Activated T-helper 2 cell treated with anti-CD3 and anti-CD28 coated beads, Interferon-gamma antibody, Interleukin-2, Interleukin-4, amounts not matched to agents 10 μg/mL and 5 μg/mL and 100 μg/mL, durations not matched to agents 14 hours and 24 hours and 36 hours (primary cell): ENCODE measurements at regions not wholly inside any gene's neighbourhood (a gene's known extent, or its start where the extent isn't known, plus 50 kb on each side); places are given as distances from the start of the nearest gene placed in this dataset.
"Not testable (repeated sequence)": the region's sequence is repeated elsewhere in the genome, so short reads cannot be mapped to it uniquely, and the experiment has no call there.

Experiments
- DNase-seq: peaks from one replicate; pipeline ENCODE4 v3.0.0; 2021; ENCODE audit warnings: low spot score
- H3K27ac Mint-ChIP-seq: one replicate; pipeline ENCODE4 v1.8.0; 2021; ENCODE audit warnings: mixed read lengths
- H3K27me3 Mint-ChIP-seq: one replicate; pipeline ENCODE4 v1.8.0; 2021; ENCODE audit warnings: low read depth, mixed read lengths
- H3K36me3 Mint-ChIP-seq: one replicate; pipeline ENCODE4 v1.8.0; 2021; ENCODE audit warnings: low read depth, mixed read lengths
- H3K4me1 Mint-ChIP-seq: one replicate; pipeline ENCODE4 v1.8.0; 2021; ENCODE audit warnings: low read depth, mixed read lengths
- H3K4me3 Mint-ChIP-seq: one replicate; pipeline ENCODE4 v1.8.0; 2021; ENCODE audit warnings: low read depth, mild to moderate bottlenecking, moderate library complexity, mixed read lengths
- H3K9me3 Mint-ChIP-seq: one replicate; pipeline ENCODE4 v1.8.0; 2021; ENCODE audit warnings: mixed read lengths
- intact Hi-C: fragments of 100-400 bp; cut with micrococcal nuclease; formaldehyde crosslinking; loops from one replicate; pipeline ENCODE4 v1.15.1; 2023

DNA sequence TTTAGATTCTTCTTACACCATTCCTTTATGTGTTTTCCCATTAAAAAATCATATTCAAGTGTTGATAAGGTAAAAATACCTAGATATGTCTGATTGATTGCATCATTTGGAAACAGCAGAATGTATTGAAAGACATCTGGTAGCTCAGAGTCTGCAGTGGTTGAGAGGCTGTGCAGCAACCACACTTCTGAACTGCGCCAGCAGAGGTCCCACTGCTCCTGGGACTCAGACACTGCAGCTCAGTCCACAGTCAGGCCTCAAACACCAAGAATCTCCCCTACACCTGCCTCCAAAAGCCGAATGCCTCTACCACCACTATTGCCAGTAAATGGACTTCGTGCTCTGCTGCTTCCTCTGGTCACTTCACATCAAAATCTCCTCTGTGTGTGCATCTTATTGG is 176.9 kb upstream of the LMCD1 start:
- Mint-ChIP-seq H3K27ac (no peak overlapping the region), H3K9me3 (no peaks in the 10 kb centered on the region), H3K4me1 (no peaks in the 10 kb centered on the region), H3K36me3 (no peaks in the 10 kb centered on the region), H3K4me3 (no peak overlapping the region), H3K27me3 (peaks cover 7% of the 10 kb centered on the region)
- intact Hi-C loops = loop anchor here (1.0 kb wide), 1 partner anchor 93 kb away; no protein-coding TSS in a partner anchor
- peak; percentile 22 for DNase-seq

DNA sequence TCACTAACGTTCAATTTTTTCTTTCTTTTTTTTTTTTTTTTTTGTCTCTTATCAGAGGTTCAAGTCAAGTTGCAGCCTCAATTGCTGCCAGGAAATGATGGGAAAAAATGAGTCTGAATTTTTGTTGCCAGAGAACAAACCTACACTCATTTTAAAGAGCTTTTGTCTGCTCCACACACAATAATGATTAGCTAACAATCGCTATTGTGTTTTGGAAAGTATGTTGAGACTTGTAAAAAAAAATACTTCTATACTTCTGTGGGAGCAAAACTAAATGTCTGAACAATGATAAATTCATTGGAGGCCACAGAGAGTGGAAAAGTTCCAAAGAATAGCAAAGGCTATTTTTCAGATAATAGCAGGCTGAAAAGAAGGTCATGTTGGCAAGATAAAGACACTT is 176.3 kb upstream of the LMCD1 start:
- Mint-ChIP-seq H3K36me3 (no peaks in the 10 kb centered on the region), H3K4me1 (no peaks in the 10 kb centered on the region), H3K9me3 (no peaks in the 10 kb centered on the region), H3K27ac (no peak overlapping the region), H3K4me3 (no peak overlapping the region), H3K27me3 (peaks cover 7% of the 10 kb centered on the region)
- intact Hi-C loops = loop anchor here (1.0 kb wide), 1 partner anchor 92 kb away; no protein-coding TSS in a partner anchor
- no peak for DNase-seq

DNA sequence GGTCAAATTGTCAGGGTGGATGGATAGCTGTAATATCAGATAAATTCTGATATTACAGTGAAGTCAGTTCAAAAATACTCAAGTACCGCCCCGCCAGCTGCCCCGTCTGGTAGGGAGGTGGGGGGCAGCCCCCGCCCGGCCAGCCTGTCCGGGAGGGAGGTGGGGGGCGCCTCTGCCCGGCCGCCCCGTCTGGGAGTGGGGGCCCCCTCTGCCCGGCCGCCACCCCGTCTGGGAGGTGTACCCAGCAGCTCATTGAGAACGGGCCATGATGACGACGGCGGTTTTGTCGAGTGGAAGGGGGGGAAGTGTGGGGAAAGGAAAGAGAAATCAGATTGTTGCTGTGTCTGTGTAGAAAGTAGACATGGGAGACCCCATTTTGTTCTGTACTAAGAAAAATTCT is 175.8 kb upstream of the LMCD1 start:
- H3K36me3 Mint-ChIP-seq, DNase-seq, H3K4me1 Mint-ChIP-seq, H3K4me3 Mint-ChIP-seq, H3K9me3 Mint-ChIP-seq, H3K27me3 Mint-ChIP-seq, H3K27ac Mint-ChIP-seq: not testable (repeated sequence)
- intact Hi-C loops = loop anchor here (1.0 kb wide), 1 partner anchor 91 kb away; no protein-coding TSS in a partner anchor

DNA sequence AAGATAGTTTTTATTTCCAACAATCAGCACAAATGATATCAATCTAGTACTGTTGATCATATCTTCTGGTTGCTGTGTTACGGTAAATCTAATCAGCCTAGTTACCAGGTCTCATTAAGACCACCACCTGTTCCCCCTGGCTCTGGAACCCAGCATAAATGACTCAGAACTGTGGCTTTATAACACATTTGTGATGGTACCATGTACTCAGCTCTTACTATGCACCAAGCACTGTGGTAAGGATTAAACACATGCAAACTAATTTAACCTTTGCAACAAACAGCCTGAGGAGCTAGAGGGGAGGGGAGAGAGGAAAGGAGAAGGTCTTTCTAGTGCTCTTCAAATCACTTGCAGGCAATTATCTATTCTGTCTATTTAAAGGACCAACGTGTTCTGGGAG is 173.9 kb upstream of the LMCD1 start:
- no peak overlapping the region for H3K27ac Mint-ChIP-seq
- no peaks in the 10 kb centered on the region for H3K36me3 Mint-ChIP-seq
- intact Hi-C loops = no loop called here
- H3K4me1 Mint-ChIP-seq = no peaks in the 10 kb centered on the region
- DNase-seq = no peak
- H3K27me3 Mint-ChIP-seq = peaks cover 10% of the 10 kb centered on the region
- H3K4me3 Mint-ChIP-seq = no peak overlapping the region
- no peaks in the 10 kb centered on the region for H3K9me3 Mint-ChIP-seq

DNA sequence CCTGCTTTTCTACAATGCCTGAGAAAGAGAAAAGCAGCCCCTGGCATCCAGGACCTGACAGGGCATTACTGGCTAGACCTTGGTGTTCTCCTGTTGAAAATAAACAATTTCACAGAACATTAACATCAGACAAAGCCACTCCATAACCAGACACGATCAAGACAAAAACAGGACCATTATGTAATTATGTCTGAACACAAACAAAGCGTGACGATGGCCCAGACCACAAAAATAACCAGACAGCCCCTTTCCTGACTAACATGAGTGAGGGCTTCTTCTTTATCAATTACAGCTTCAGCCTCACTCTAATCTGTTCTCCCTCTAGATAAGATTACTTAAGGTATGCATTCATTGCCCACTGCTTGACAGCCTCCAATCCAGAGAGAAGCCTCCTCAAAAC is 172.7 kb upstream of the LMCD1 start:
- DNase-seq = no peak
- Mint-ChIP-seq H3K4me3 (no peak overlapping the region), H3K4me1 (no peaks in the 10 kb centered on the region), H3K27me3 (peaks cover 8% of the 10 kb centered on the region), H3K9me3 (no peaks in the 10 kb centered on the region), H3K36me3 (no peaks in the 10 kb centered on the region), H3K27ac (no peak overlapping the region)
- intact Hi-C loops = no loop called here

DNA sequence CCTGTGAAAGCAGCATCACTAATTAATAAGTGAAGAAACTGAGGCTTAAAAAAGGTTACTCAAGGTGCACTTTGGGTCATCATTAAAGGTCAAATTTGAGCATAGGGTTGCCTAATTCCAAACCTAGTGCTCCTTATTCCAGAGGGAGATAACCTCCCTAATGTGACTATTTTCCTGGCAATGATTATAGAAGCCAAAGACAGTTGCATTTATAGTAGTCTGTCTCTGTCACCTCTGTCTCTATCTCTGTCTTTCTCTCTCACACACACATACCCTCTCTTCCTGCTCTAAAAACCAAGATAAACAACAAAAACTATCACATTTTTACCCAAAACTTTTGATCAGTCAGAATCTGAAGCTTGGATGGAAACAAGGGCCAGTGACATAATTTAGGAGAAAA is 172.0 kb upstream of the LMCD1 start:
- intact Hi-C loops = no loop called here

DNA sequence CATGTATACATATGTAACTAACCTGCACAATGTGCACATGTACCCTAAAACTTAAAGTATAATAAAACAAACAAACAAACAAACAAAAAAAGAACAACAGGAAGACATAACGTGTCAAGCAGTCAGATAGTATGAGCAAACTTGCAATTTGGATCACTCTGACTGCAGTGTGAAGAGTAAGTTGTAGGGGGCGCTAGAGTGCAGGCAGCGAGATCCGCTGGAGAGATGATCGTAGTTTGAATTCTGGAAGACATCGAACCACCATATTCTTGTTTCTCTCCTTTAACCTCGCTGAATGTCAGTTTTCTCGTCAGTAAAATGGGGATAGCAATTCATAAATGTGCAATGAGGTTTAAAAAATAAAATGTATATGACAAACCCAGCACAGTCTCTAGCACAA is 165.2 kb upstream of the LMCD1 start:
- Mint-ChIP-seq H3K4me1 (no peaks in the 10 kb centered on the region), H3K9me3 (no peaks in the 10 kb centered on the region), H3K36me3 (no peaks in the 10 kb centered on the region), H3K27me3 (peaks cover 5% of the 10 kb centered on the region), H3K4me3 (no peak overlapping the region), H3K27ac (no peak overlapping the region)
- intact Hi-C loops = no loop called here
- DNase-seq = no peak

More for the DNA sequence above, 172.0 kb upstream of the LMCD1 start:
- Mint-ChIP-seq H3K4me3 (no peak overlapping the region), H3K27me3 (peaks cover 8% of the 10 kb centered on the region), H3K36me3 (no peaks in the 10 kb centered on the region), H3K4me1 (no peaks in the 10 kb centered on the region), H3K9me3 (no peaks in the 10 kb centered on the region), H3K27ac (no peak overlapping the region)
- no peak for DNase-seq

DNA sequence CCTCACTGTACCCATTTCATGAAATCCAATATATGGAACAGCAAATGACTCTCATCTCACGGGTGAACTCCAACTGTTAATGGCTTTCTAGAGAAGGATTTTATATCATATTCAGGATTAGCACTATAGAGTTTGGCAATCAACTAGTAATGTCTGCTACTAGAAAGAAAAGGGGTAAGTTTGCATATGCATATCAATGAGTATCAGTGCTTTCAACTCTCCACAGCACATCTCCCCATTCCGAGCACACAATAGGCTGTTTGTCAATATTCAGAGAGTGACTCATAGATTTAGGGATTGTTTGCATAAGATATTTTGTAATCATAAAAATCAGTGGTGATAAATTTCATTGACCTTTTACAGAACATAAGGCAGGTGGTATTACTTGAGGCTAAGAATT is 163.2 kb upstream of the LMCD1 start:
- no peaks in the 10 kb centered on the region for H3K4me1 Mint-ChIP-seq
- H3K27me3 Mint-ChIP-seq = peaks cover 4% of the 10 kb centered on the region
- no peak overlapping the region for H3K27ac Mint-ChIP-seq
- no peak overlapping the region for H3K4me3 Mint-ChIP-seq
- no peak for DNase-seq
- no peaks in the 10 kb centered on the region for H3K36me3 Mint-ChIP-seq
- no peaks in the 10 kb centered on the region for H3K9me3 Mint-ChIP-seq
- intact Hi-C loops = no loop called here

DNA sequence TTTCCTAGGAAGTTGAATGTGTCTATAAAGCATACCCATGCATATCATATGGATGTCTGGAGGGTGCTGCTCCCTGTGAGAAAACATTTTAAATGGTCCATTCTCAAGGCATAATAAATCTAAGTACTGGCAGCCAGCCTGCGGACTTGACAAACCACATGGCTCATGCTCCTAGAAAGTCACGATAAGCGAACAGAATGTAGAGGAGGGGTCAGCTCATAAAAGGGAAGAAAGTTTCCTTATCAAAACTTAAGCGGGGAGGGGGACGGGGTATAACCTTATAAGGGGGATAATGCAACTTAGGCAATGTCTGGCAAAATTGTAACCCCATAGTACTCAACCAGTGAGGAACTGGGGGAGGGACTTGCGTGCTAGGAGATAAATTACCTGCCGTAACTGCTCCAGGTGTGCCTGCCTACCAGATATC is 159.8 kb upstream of the LMCD1 start:
- H3K4me3 Mint-ChIP-seq = no peak overlapping the region
- H3K27me3 Mint-ChIP-seq = peaks cover 8% of the 10 kb centered on the region
- peaks cover 21% of the 10 kb centered on the region for H3K9me3 Mint-ChIP-seq
- H3K36me3 Mint-ChIP-seq = no peaks in the 10 kb centered on the region
- no peak for DNase-seq
- intact Hi-C loops = no loop called here
- H3K27ac Mint-ChIP-seq = no peak overlapping the region
- H3K4me1 Mint-ChIP-seq = no peaks in the 10 kb centered on the region

DNA sequence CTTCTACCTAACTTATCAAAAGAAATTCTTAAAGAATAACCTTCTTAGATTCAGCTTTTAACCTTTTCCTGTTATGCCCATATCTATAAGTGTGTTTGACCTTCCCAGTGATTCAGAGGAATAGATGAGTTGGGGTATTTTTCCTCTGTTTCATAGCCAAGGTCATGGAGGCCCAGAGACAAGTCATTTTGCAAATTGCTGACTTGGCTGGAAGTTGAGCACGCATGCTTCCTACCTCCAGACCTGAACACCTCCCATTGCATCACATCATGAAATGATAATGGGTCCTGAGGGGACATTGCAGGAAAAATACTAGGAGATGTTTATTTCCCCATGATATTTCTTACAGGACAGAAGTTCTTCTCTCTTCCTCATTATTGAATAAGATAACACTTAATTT is 158.6 kb upstream of the LMCD1 start:
- intact Hi-C loops = no loop called here
- Mint-ChIP-seq H3K4me1 (no peaks in the 10 kb centered on the region), H3K27ac (no peak overlapping the region), H3K9me3 (peaks cover 23% of the 10 kb centered on the region), H3K4me3 (no peak overlapping the region), H3K36me3 (no peaks in the 10 kb centered on the region), H3K27me3 (peaks cover 8% of the 10 kb centered on the region)
- DNase-seq = no peak

DNA sequence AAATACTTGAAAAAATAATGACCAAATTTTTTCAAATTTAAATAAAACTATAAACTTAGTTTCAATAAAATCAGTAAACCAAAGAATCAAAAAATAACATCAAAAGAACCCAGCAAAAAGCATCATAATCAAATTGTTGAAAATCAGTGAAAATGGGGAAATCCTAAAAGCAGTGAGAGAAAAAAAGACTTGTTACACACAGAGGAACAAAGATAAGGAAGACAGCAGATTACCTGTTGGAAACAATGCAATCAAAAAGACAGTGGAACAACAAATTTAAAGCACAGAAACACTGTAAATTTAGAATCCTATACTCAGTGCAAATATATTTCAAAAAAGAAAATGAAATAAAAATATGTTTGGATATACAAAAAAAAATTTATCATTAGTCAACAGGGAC is 156.2 kb upstream of the LMCD1 start:
- no peaks in the 10 kb centered on the region for H3K4me1 Mint-ChIP-seq
- DNase-seq = no peak
- no peak overlapping the region for H3K4me3 Mint-ChIP-seq
- H3K27me3 Mint-ChIP-seq = peaks cover 8% of the 10 kb centered on the region
- no peaks in the 10 kb centered on the region for H3K36me3 Mint-ChIP-seq
- intact Hi-C loops = no loop called here
- peaks cover 23% of the 10 kb centered on the region for H3K9me3 Mint-ChIP-seq
- H3K27ac Mint-ChIP-seq = no peak overlapping the region

DNA sequence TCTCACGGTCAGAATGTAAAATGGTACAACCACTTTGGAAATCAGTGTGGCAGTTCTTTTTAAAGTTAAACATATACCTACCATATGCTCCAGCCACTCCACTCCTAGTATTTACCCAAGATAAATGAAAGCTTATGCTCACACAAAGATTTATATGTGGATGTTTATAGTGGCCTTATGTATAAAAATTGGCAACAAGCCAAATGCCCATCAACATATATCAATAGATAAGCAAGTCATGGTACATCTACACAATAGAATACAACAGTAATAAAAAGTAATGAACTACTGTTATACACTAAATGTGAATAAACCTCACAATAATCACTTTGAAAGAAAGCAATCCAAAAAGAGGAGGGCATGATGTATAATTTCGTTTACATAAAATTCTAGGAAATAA is 153.5 kb upstream of the LMCD1 start:
- no peak overlapping the region for H3K4me3 Mint-ChIP-seq
- no peak for DNase-seq
- no peak overlapping the region for H3K27ac Mint-ChIP-seq
- H3K36me3 Mint-ChIP-seq = no peaks in the 10 kb centered on the region
- peaks cover 27% of the 10 kb centered on the region for H3K9me3 Mint-ChIP-seq
- H3K4me1 Mint-ChIP-seq = no peaks in the 10 kb centered on the region
- intact Hi-C loops = no loop called here
- H3K27me3 Mint-ChIP-seq = peaks cover 4% of the 10 kb centered on the region

DNA sequence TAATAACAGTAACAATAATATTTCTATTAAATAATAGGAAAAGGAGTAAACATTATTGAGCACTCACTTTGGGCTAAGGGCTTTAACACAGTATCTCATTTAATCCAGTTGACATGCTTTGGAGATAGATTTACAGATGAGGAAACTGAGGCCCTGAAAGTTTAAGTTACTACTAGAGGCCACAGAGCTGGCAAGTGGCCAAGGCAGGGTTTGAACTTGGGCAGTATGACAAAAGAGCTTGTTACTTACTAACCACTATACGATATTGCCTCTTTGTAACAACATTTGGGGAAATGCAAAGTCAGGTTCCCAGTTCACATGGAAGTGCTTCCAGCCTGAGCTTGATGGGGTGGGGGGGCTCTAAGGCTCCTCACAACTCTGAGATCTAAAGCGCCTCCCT is 149.1 kb upstream of the LMCD1 start:
- no peak overlapping the region for H3K4me3 Mint-ChIP-seq
- H3K27ac Mint-ChIP-seq = no peak overlapping the region
- no peaks in the 10 kb centered on the region for H3K27me3 Mint-ChIP-seq
- intact Hi-C loops = no loop called here
- peaks cover 11% of the 10 kb centered on the region for H3K9me3 Mint-ChIP-seq
- peaks cover 15% of the 10 kb centered on the region for H3K4me1 Mint-ChIP-seq
- peaks cover 12% of the 10 kb centered on the region for H3K36me3 Mint-ChIP-seq
- no peak for DNase-seq

DNA sequence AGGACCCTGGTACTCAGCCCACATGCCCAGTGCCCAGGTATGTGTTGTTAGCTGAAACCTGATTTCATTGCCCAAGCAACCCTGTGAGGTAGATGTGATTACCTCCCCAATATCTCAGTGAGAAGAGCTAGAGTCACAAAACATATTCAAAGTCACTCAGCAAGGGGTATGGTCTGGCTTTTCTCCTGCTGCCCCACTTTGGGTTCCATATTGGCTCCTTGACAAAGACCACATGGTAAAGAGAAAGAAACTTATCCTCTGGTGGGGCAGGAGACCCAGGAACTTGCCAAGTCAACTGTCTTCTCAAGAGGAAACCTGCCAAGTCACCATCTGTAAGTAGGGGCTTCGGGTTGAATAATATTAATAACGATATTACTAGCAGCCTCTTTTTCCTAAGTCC is 148.3 kb upstream of the LMCD1 start:
- no peak overlapping the region for H3K4me3 Mint-ChIP-seq
- intact Hi-C loops = no loop called here
- peaks cover 19% of the 10 kb centered on the region for H3K4me1 Mint-ChIP-seq
- DNase-seq = no peak
- no peak overlapping the region for H3K27ac Mint-ChIP-seq
- peaks cover 17% of the 10 kb centered on the region for H3K36me3 Mint-ChIP-seq
- peaks cover 16% of the 10 kb centered on the region for H3K9me3 Mint-ChIP-seq
- no peaks in the 10 kb centered on the region for H3K27me3 Mint-ChIP-seq
